HG02885 (cell line): ENCODE measurements at regions not wholly inside any gene's neighbourhood (a gene's known extent, or its start where the extent isn't known, plus 50 kb on each side); places are given as distances from the start of the nearest gene placed in this dataset.
"Not testable (repeated sequence)": the region's sequence is repeated elsewhere in the genome, so short reads cannot be mapped to it uniquely, and the experiment has no call there.

Experiments used
- ATAC-seq: cut with Tn5 transposase; IDR thresholded peaks from one replicate; pipeline ENCODE4 v1.9.1; 2021; ENCODE audit warnings: mild to moderate bottlenecking; ENCODE audit not compliant: unreplicated experiment, poor library complexity

DNA sequence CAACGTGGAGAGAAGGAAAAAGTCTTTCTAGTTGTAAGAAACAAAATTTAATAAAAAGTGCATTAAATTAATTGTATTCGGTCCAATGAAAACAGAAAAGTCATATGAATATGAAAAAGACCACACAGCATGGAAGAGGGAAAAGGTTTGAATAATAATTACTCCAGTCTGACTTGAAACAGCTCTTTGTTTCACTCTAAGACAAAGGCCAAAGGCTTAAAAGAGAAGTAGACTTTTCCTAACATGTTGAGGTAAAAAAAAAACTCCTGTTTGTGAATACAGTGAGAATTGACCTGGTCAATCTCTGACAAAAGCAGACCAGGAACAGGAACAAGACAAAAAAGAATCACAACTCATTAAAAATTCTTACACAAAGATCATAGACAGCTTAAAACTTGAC is 429.8 kb downstream of the TOX3 start:
- ATAC-seq = no peak

DNA sequence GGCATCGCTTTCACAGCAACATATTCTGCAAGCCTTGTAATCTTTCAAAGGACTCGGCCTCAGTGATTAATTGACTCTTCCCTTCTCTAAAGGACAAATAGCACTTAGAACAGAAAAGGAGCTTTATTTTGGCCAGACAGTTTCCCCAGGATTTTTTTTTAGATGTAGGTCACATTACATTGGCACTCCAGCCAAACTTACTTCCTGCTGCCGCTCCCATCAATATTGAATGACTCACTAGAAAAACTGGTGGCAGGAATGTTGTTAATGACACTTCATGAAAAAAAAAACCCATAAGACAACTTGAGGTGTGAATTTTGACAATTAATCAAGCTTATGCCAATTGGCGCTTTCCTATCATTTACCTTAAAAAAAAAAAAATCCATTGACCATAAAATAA is 432.6 kb downstream of the TOX3 start:
- ATAC-seq = no peak

DNA sequence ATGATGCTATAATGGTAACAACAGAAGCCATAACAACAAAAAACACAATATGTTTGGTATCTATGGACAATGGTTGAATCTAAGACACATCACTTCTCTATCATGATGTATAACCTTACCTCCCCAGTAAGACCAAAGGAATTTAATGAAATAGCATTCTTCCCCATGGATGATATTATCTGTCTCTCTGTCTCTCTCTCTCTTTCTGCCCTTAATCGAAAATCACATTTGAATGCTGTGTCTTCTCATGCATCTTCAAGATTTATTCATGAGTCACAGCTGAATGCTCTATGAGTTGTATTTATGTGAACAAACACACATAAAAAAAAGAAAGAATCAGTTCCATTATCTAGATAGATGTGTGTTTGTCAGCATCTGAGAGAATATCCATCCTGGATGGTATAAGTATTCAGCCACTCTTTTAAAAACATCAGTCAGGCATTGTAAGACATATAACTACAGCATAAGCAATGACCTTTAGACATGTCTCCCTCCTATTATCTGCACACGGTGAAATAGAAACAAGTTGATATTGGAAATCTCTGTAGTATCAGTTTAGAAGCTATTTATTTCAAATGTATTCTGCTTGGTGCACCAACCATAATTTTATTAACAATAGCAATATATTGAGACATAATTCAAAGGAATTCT is 433.3 kb downstream of the TOX3 start:
- no peak for ATAC-seq

- ATAC-seq = not testable (repeated sequence)
Measured at GRCh38 chr16:52104993-52105392, 441.9 kb downstream of the TOX3 start.

DNA sequence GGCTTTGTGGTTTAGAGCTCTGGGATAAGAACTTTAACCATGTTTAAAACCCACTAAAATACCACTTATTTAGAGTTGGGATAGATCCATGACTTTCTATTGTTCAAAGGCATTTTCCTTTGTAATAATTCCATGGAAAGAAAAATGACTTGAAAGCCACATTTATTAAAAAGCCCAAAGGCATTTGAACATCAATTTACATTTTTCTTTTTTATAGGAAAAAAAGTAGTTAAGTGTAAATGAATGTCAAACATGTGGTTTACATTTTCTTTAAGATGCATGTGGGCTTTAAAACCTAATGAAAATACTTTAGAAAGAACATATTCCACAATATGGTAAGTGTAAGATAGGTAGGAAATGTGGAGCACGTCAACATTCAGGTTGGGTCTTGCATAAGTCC is 443.2 kb downstream of the TOX3 start:
- no peak for ATAC-seq

- no peak for ATAC-seq
Measured at GRCh38 chr16:52101246-52101645, 445.7 kb downstream of the TOX3 start.

DNA sequence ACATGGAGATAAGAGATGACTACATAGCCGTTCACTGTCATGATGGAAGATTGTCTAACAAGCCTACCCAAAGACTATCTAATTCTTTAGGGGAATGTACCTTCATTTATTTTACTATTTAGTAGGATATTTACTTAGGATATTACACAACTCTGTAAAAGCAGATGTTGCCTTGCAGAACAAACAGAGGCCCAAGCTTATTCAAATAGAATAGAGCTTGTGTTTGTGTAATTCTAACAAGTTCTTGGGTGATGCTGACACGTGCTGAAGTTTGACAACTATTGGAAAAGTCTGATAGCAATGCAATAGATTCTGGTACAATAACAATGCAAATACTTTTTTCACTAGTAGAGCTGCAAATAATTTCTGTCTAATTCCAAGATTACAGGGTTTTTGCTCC is 447.6 kb downstream of the TOX3 start:
- no peak for ATAC-seq

DNA sequence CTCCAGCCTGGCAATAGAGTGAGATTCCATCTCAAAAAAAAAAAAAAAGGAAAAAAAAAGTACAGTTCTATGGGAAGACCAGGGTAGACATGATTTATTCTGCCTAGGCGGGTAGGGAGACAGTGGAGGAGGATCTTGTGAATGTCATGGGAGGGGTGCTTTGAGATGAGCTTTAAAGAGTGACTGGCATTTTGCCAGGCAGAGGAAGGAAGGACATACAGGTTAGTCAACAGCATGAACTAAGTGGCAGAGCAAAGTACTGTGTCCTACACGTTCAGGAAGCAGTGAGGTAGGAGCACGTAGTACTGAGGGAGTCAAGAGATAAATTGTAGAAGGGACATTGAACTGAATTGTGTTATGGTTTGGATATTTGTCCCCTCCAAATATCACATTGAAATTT is 451.5 kb downstream of the TOX3 start:
- no peak for ATAC-seq

- ATAC-seq = no peak
Measured at GRCh38 chr16:52092126-52092525, 454.8 kb downstream of the TOX3 start.

DNA sequence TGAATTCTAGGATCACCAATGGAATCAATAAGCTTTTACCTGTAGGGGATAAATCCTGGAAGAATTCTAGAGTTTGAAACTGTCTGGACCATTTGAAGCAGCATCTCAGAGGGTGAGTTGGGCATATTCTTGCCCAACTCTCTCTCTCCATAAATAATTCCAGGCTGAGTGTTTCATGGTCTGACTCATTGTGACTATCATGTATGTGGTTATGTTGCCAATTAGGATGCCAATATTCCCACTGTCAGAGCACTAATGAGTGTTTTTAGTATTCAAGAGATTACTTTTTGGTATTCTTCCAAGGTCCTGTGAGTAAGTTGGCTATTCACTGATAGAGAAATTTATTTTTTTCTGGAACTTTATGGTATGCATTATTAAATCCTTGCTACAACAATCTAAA is 456.9 kb downstream of the TOX3 start:
- no peak for ATAC-seq

DNA sequence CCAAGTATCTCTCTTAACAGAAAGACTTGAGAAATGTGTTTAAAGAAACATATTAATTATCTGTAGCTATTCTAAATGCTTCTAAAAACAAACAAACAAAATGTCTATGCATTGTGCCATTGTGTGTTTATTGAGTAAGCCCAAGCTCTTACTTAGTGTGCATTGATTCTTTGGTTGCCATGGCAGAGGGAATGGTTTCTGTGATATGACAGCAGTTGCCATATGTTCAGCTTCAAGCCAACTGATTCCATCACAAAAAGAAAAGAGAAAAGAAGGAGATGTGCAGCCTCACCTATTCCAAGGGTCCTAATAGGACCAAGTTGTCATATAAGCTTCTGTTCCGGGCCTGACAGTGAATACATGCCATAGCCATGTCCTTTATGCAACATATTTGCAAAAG is 457.5 kb downstream of the TOX3 start:
- ATAC-seq = no peak

- ATAC-seq = no peak
Measured at GRCh38 chr16:52086901-52087300, 460.0 kb downstream of the TOX3 start.

GRCh38 chr16:52078716-52079655 is 468.0 kb downstream of the TOX3 start:
- no peak for ATAC-seq

DNA sequence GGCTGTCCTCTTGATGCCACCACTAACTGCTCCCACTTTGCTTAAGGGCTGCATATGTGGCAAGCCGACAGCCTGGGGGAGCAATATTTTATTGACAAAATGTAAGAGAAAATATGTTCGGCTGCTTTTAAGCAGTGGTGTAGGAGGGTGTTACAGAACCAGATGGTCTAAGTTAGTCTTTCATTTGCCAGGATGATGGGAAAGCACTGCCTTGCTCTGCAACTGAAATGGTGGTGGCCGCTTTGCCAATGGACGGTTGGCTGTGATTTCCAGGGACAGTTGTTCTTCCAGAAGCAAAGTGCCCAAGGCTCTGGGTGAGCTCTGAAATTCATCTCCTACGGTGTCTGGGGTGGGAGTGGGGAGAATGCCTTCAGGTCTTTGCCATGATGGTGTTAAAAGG is 469.3 kb downstream of the TOX3 start:
- ATAC-seq = no peak

GRCh38 chr16:52076801-52077201 is 470.1 kb downstream of the TOX3 start:
- ATAC-seq = no peak

- no peak for ATAC-seq
Measured at GRCh38 chr16:52076332-52076731, 470.6 kb downstream of the TOX3 start.

DNA sequence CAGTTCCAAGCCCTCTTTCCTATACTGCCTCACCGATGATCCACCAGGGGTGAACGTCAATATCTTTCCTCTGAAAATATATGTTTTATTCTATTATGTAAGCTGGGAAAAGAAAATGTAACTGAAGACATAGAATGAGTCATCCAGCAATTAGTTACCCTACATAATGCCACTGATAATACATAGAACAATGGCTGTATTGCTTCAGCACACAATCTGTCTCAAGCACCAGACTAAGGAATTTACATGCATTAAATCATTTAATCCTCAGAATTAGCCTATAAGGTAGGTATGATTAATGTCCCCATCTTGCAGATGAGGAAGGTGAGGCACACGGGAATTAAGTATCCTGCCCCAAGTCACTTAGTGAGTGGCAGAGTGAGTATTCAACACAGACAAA is 472.8 kb downstream of the TOX3 start:
- ATAC-seq = no peak

DNA sequence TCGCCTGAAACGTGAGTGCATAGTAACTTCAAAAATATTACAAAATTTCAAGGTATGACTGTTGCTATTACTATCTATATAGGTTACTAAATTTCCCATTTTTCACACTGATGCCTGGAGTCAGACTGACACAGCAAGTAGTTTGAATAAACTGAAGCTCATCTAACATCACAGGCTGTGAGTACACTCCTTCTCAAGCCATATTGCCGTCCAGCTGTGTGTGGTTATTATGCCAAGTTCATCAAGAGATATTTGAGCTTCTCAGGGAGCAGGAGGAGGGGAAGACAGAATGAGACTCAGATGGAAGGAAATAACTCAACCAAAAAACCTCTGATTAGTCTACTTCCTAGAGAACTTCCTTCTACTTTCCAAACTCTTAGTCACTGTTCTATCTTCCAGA is 473.9 kb downstream of the TOX3 start:
- no peak for ATAC-seq

DNA sequence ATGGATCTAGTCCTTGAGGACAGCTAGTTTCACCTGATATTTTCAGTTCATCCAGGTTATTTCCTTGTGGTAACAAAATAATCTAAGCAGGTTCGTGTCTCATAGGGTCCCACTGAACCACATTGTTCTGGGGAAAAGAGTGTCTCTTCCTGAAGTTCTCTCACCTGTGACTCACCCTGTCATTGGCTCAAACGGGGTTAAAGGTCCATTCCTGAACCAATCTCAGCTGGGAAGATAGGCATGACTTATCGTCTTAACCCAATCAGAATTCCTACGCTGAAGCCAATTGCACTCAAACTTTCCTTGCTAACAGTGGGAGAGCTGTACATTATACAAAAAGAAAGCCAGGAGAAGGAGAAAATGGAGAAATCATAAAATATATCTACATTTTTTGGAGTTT is 475.8 kb downstream of the TOX3 start:
- no peak for ATAC-seq

DNA sequence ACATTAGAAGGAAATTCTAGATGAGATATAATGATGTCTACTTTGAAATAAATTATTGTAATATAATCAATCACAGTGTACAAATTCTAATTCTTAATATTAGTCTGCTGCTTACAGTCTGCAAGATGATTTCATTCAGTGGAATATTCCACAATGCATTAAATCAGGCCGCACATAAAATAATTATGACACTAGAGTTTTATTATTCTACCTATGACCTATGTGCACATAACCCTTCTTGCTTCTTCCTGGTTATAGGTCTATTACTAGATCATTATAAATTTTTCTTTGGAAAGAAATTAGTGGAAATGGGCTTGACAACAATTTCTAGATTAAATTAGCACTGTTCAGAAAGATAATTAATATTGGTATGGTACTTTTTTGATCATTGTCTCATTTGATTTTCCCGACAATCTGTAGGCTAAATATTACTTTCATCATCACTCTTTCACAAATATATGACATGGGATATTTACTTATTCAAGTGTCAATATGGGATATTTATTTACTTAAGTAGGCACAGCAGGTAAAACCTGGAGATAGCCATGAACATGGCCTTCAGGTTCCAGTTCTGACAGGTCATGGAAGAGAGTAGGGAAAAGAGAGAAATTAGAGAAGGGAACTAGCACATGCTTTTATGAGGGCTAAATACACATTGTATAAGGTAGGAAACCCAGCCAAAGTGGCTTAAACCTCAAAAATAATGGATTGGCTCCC is 476.4 kb downstream of the TOX3 start:
- no peak for ATAC-seq

DNA sequence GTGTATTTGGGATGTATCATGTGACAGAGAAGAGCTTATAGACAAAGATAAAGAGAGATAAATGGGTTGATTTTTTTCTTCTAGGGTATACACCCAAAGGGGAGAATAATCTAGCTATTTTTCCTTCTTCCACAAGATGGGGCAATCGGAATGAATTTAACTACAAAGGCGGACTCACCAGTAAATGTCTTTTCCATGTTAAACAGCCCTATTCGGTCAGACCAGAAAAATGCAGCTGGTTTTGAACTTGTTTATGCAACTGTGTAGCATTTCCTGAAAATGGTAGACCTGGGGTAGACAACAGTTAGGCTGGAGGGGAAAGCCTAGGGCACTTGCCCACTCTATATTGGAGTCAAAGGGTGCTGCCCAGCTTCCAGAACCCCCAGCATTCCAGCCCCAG is 477.1 kb downstream of the TOX3 start:
- no peak for ATAC-seq
